Neural cell (in vitro differentiated cells): ENCODE measurements at regions not wholly inside any gene's neighbourhood (a gene's known extent, or its start where the extent isn't known, plus 50 kb on each side); places are given as distances from the start of the nearest gene placed in this dataset.

Experiments used
- H2AFZ ChIP-seq: fragments of 200-600, 300-800 bp; sonication (generic), shearing (Covaris generic); 2 replicates; pipeline ENCODE4 v1.6.0; 2014; ENCODE audit warnings: low read depth, mild to moderate bottlenecking, antibody characterized with exemption, low read length, moderate library complexity
- H3F3A ChIP-seq: fragments of 200-600 bp; shearing (Covaris generic); 2 replicates; pipeline ENCODE4 v1.6.1; 2016; ENCODE audit warnings: mild to moderate bottlenecking, moderate library complexity, mixed read lengths, antibody characterized with exemption, low read length; ENCODE audit not compliant: insufficient read depth, poor library complexity, severe bottlenecking
- H3K27ac ChIP-seq: fragments of 200-600, 300-800 bp; sonication (generic), shearing (Covaris generic); 2 replicates; pipeline ENCODE4 v1.5.1; 2014; ENCODE audit warnings: mild to moderate bottlenecking, low read length, moderate library complexity
- H3K27me3 ChIP-seq: fragments of 300-800, 200-600 bp; sonication (generic), shearing (Covaris generic); 2 replicates; pipeline ENCODE4 v1.6.0; 2014; ENCODE audit warnings: mild to moderate bottlenecking, low read depth, low read length, moderate library complexity; ENCODE audit not compliant: insufficient read depth
- H3K36me3 ChIP-seq: fragments of 300-800, 200-600 bp; sonication (generic), shearing (Covaris generic); 2 replicates; pipeline ENCODE4 v1.5.1; 2014; ENCODE audit warnings: mild to moderate bottlenecking, antibody characterized with exemption, low read length, moderate library complexity; ENCODE audit not compliant: insufficient read depth
- H3K4me2 ChIP-seq: fragments of 300-800, 200-600 bp; sonication (generic), shearing (Covaris generic); 2 replicates; pipeline ENCODE4 v1.6.0; 2014; ENCODE audit warnings: mild to moderate bottlenecking, low read length
- H3K4me3 ChIP-seq: fragments of 300-800, 200-600 bp; sonication (generic), shearing (Covaris generic); 2 replicates; pipeline ENCODE4 v1.5.1; 2014; ENCODE audit warnings: mild to moderate bottlenecking, low read length, moderate library complexity
- H3K79me2 ChIP-seq: fragments of 200-600 bp; shearing (Covaris generic); replicated peaks from 2 replicates; pipeline ENCODE4 v1.6.0; 2014; ENCODE audit warnings: mild to moderate bottlenecking, low read length, moderate library complexity; ENCODE audit not compliant: insufficient read depth
- H3K9ac ChIP-seq: fragments of 300-800, 200-600 bp; sonication (generic), shearing (Covaris generic); 2 replicates; pipeline ENCODE4 v1.6.1; 2016; ENCODE audit warnings: mild to moderate bottlenecking, low read length, mixed read lengths
- H3K9me2 ChIP-seq: fragments of 200-600 bp; shearing (Covaris generic); 2 replicates; pipeline ENCODE4 v1.6.1; 2016; ENCODE audit warnings: mild to moderate bottlenecking, low read length, mixed read lengths; ENCODE audit not compliant: insufficient read depth
- H3K9me3 ChIP-seq: fragments of 200-600, 300-800 bp; sonication (generic), shearing (Covaris generic); 2 replicates; pipeline ENCODE4 v1.6.1; 2016; ENCODE audit warnings: mild to moderate bottlenecking, mixed run types, low read length, moderate library complexity, mixed read lengths
- H4K20me1 ChIP-seq: fragments of 200-600 bp; shearing (Covaris generic); 2 replicates; pipeline ENCODE4 v1.6.1; 2016; ENCODE audit warnings: mild to moderate bottlenecking, mixed run types; ENCODE audit not compliant: insufficient read depth
- CTCF ChIP-seq: fragments of 450-650 bp; IDR thresholded peaks from 2 replicates; pipeline ENCODE4 v1.5.1; 2014; ENCODE audit warnings: antibody characterized with exemption, mild to moderate bottlenecking, moderate library complexity; ENCODE audit not compliant: poor library complexity, severe bottlenecking
- EP300 ChIP-seq: fragments of 450-650 bp; conservative IDR thresholded peaks from 2 replicates; pipeline ENCODE4 v1.6.1; 2014; ENCODE audit warnings: antibody characterized with exemption, mild to moderate bottlenecking, moderate library complexity; ENCODE audit not compliant: poor library complexity, severe bottlenecking
- EZH2 ChIP-seq: fragments of 200-600, 300-800 bp; shearing (Covaris generic), sonication (generic); IDR thresholded peaks from 2 replicates; pipeline ENCODE4 v1.6.1; 2014; ENCODE audit warnings: antibody characterized with exemption, low read length, borderline replicate concordance, mild to moderate bottlenecking; ENCODE audit not compliant: insufficient read depth, poor library complexity, severe bottlenecking
- MXI1 ChIP-seq: fragments of 450-650 bp; conservative IDR thresholded peaks from 2 replicates; pipeline ENCODE4 v1.6.1; 2014; ENCODE audit warnings: antibody characterized with exemption, mild to moderate bottlenecking; ENCODE audit not compliant: poor library complexity, severe bottlenecking
- POLR2AphosphoS5 ChIP-seq: IDR thresholded peaks from 2 replicates; pipeline ENCODE4 v1.6.1; 2012
- RAD21 ChIP-seq: fragments of 450-650 bp; conservative IDR thresholded peaks from 2 replicates; pipeline ENCODE4 v1.6.1; 2014; ENCODE audit warnings: antibody characterized with exemption, mild to moderate bottlenecking, moderate library complexity
- REST ChIP-seq: IDR thresholded peaks from 2 replicates; pipeline ENCODE4 v1.6.1; 2012; ENCODE audit warnings: borderline replicate concordance
- SMC3 ChIP-seq: fragments of 450-650 bp; conservative IDR thresholded peaks from 2 replicates; pipeline ENCODE4 v1.6.1; 2014; ENCODE audit warnings: antibody characterized with exemption, mild to moderate bottlenecking, moderate library complexity; ENCODE audit not compliant: poor library complexity
- TAF1 ChIP-seq: IDR thresholded peaks from 2 replicates; pipeline ENCODE4 v1.6.1; 2012; ENCODE audit warnings: low read depth

GRCh38 chr13:91185294-91185863, 162.1 kb upstream of the MIR17HG start:
- Histone ChIP-seq H3K9me3 (no peaks in the 10 kb centered on the region), H3K4me2 (no peak overlapping the region), H3K36me3 (no peaks in the 10 kb centered on the region), H3K27ac (no peak overlapping the region), H2AFZ (no peak overlapping the region), H4K20me1 (no peaks in the 10 kb centered on the region), H3K4me3 (no peak overlapping the region), H3F3A (no peaks in the 10 kb centered on the region), H3K27me3 (no peaks in the 10 kb centered on the region), H3K79me2 (no peaks in the 10 kb centered on the region), H3K9ac (no peak overlapping the region), H3K9me2 (no peaks in the 10 kb centered on the region)
- TF ChIP-seq SMC3: peak; percentile 65
- TF ChIP-seq RAD21: peak; percentile 76
- TF ChIP-seq EZH2: no peak
- no peak for TF ChIP-seq TAF1
- TF ChIP-seq EP300: no peak
- TF ChIP-seq CTCF: peak; percentile 69
- no peak for TF ChIP-seq POLR2AphosphoS5
- TF ChIP-seq REST: no peak
- TF ChIP-seq MXI1: no peak

- Histone ChIP-seq H3K4me2 (no peak overlapping the region), H4K20me1 (no peaks in the 10 kb centered on the region), H3K9ac (no peak overlapping the region), H3K9me2 (no peaks in the 10 kb centered on the region), H3K27me3 (no peaks in the 10 kb centered on the region), H3K27ac (no peak overlapping the region), H2AFZ (no peak overlapping the region), H3K9me3 (no peaks in the 10 kb centered on the region), H3K36me3 (no peaks in the 10 kb centered on the region), H3K79me2 (no peaks in the 10 kb centered on the region), H3F3A (no peaks in the 10 kb centered on the region), H3K4me3 (no peak overlapping the region)
- TF ChIP-seq CTCF (no peak), REST (no peak), MXI1 (no peak), EZH2 (no peak), TAF1 (no peak), SMC3 (no peak), POLR2AphosphoS5 (no peak), RAD21 (no peak), EP300 (no peak)
Observed at GRCh38 chr13:91187522-91187921, 160.0 kb upstream of the MIR17HG start.
